ENCODE measurements at regions not wholly inside any gene's neighbourhood (a gene's known extent, or its start where the extent isn't known, plus 50 kb on each side); places are given as distances from the start of the nearest gene placed in this dataset.

GRCh38 chr11:103844327-103845215, 191.9 kb upstream of the DDI1 start:
- H3K4me3 ChIP-seq (ENCODE audit: low read depth, low read length): no peak overlapping the region
- peaks cover 12% of the 10 kb centered on the region for H3K4me1 Mint-ChIP-seq (ENCODE audit: low read depth, unreplicated experiment)
- TF ChIP-seq, protein P1, sequence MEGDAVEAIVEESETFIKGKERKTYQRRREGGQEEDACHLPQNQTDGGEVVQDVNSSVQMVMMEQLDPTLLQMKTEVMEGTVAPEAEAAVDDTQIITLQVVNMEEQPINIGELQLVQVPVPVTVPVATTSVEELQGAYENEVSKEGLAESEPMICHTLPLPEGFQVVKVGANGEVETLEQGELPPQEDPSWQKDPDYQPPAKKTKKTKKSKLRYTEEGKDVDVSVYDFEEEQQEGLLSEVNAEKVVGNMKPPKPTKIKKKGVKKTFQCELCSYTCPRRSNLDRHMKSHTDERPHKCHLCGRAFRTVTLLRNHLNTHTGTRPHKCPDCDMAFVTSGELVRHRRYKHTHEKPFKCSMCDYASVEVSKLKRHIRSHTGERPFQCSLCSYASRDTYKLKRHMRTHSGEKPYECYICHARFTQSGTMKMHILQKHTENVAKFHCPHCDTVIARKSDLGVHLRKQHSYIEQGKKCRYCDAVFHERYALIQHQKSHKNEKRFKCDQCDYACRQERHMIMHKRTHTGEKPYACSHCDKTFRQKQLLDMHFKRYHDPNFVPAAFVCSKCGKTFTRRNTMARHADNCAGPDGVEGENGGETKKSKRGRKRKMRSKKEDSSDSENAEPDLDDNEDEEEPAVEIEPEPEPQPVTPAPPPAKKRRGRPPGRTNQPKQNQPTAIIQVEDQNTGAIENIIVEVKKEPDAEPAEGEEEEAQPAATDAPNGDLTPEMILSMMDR (IDR thresholded peaks at IDR 0.05; ENCODE audit: insufficient read depth in 1 of 2, low read depth in 1 of 2, low read length in 1 of 2, severe bottlenecking in 1 of 2, unreplicated experiment in 1 of 2): no peak
- H3K27me3 Mint-ChIP-seq (ENCODE audit: insufficient read depth, unreplicated experiment): no peaks in the 10 kb centered on the region
- H3K27me3 ChIP-seq (replicated peaks; ENCODE audit: control insufficient read depth, insufficient read depth, low read length): no peaks in the 10 kb centered on the region
- H3K36me3 Mint-ChIP-seq (ENCODE audit: insufficient read depth, unreplicated experiment): no peaks in the 10 kb centered on the region
- no peak overlapping the region for H3K27ac Mint-ChIP-seq (ENCODE audit: unreplicated experiment)
- DNase-seq: no peak
- no peaks in the 10 kb centered on the region for H3K36me3 ChIP-seq (ENCODE audit: control insufficient read depth, insufficient read depth, low read length)
- no peaks in the 10 kb centered on the region for H3K9me3 Mint-ChIP-seq (ENCODE audit: unreplicated experiment)
- H3K4me3 Mint-ChIP-seq (ENCODE audit: unreplicated experiment): no peak overlapping the region
- BruUV-seq (replicated peaks): no TSS peak
- ChIA-PET CTCF (no interaction called here), POLR2A (no interaction called here)
- intact Hi-C loops (cut with micrococcal nuclease; ENCODE audit: unreplicated experiment): loop anchor here (2.0 kb wide), 1 partner anchor 40 kb away; no protein-coding TSS in a partner anchor
- H3K9me3 ChIP-seq: no peaks in the 10 kb centered on the region
- peaks cover 23% of the 10 kb centered on the region; the same call in 1 of the 2 replicates for H3K4me1 ChIP-seq

DNA sequence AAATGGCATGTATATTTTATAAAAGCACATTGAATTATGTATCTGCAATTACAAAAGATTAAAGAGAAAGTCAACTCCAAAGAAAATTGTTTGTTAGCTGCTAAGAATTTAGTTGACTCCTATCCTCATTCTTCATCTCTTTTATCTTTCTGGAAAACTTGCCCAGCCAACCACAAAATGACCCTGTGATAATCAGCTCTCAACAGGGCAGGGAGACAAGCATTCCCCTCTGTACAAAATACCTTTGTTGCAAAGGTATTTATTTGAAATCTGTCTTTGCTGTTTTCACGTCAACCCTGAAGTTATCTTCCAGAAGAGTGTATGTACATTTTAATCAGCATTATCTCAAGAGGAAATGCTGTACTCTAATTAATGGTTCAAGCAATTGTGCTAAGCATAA, 191.1 kb upstream of the DDI1 start:
- Mint-ChIP-seq H3K27me3 (ENCODE audit: insufficient read depth, unreplicated experiment) (no peaks in the 10 kb centered on the region), H3K4me3 (ENCODE audit: unreplicated experiment) (no peak overlapping the region), H3K4me1 (ENCODE audit: low read depth, unreplicated experiment) (peaks cover 12% of the 10 kb centered on the region), H3K36me3 (ENCODE audit: insufficient read depth, unreplicated experiment) (no peaks in the 10 kb centered on the region), H3K9me3 (ENCODE audit: unreplicated experiment) (no peaks in the 10 kb centered on the region), H3K27ac (ENCODE audit: unreplicated experiment) (no peak overlapping the region)
- DNase-seq: no peak
- Histone ChIP-seq H3K4me1 (peaks cover 23% of the 10 kb centered on the region; the same call in 1 of the 2 replicates), H3K9me3 (no peaks in the 10 kb centered on the region), H3K4me3 (ENCODE audit: low read depth, low read length) (no peak overlapping the region), H3K27me3 (replicated peaks; ENCODE audit: control insufficient read depth, insufficient read depth, low read length) (no peaks in the 10 kb centered on the region), H3K36me3 (ENCODE audit: control insufficient read depth, insufficient read depth, low read length) (no peaks in the 10 kb centered on the region)
- CTCF ChIA-PET: no interaction called here
- POLR2A ChIA-PET: no interaction called here
- intact Hi-C loops (cut with micrococcal nuclease; ENCODE audit: unreplicated experiment): loop anchor here (2.0 kb wide), 1 partner anchor 41 kb away; no protein-coding TSS in a partner anchor
- TF ChIP-seq, protein P1 (IDR thresholded peaks at IDR 0.05; ENCODE audit: insufficient read depth in 1 of 2, low read depth in 1 of 2, low read length in 1 of 2, severe bottlenecking in 1 of 2, unreplicated experiment in 1 of 2): no peak
- BruUV-seq (replicated peaks): no TSS peak

GRCh38 chr11:103848686-103849085, 187.8 kb upstream of the DDI1 start:
- no peaks in the 10 kb centered on the region for H3K36me3 ChIP-seq (ENCODE audit: control insufficient read depth, insufficient read depth, low read length)
- no peak overlapping the region for H3K27ac Mint-ChIP-seq (ENCODE audit: unreplicated experiment)
- no peaks in the 10 kb centered on the region for H3K9me3 ChIP-seq
- peaks cover 25% of the 10 kb centered on the region; the same call in 1 of the 2 replicates for H3K4me1 ChIP-seq
- H3K27me3 Mint-ChIP-seq (ENCODE audit: insufficient read depth, unreplicated experiment): no peaks in the 10 kb centered on the region
- intact Hi-C loops (cut with micrococcal nuclease; ENCODE audit: unreplicated experiment): no loop called here
- H3K9me3 Mint-ChIP-seq (ENCODE audit: unreplicated experiment): no peaks in the 10 kb centered on the region
- BruUV-seq (replicated peaks): no TSS peak
- ChIA-PET POLR2A (no interaction called here), CTCF (no interaction called here)
- no peak for DNase-seq
- H3K36me3 Mint-ChIP-seq (ENCODE audit: insufficient read depth, unreplicated experiment): no peaks in the 10 kb centered on the region
- H3K4me3 Mint-ChIP-seq (ENCODE audit: unreplicated experiment): no peak overlapping the region
- H3K4me3 ChIP-seq (ENCODE audit: low read depth, low read length): no peak overlapping the region
- H3K27me3 ChIP-seq (replicated peaks; ENCODE audit: control insufficient read depth, insufficient read depth, low read length): no peaks in the 10 kb centered on the region
- peaks cover 6% of the 10 kb centered on the region for H3K4me1 Mint-ChIP-seq (ENCODE audit: low read depth, unreplicated experiment)
- TF ChIP-seq, protein P1 (IDR thresholded peaks at IDR 0.05; ENCODE audit: insufficient read depth in 1 of 2, low read depth in 1 of 2, low read length in 1 of 2, severe bottlenecking in 1 of 2, unreplicated experiment in 1 of 2): no peak
